NB4 (cell line): ENCODE measurements at regions not wholly inside any gene's neighbourhood (a gene's known extent, or its start where the extent isn't known, plus 50 kb on each side); places are given as distances from the start of the nearest gene placed in this dataset.

Source experiments
- TF ChIP-seq, protein P1 (sequence below): IDR thresholded peaks from one replicate; pipeline ENCODE4 v1.5.1; 2012; ENCODE audit warnings: low read depth, low read length
- TF ChIP-seq, protein P2 (sequence below): IDR thresholded peaks from 2 replicates; pipeline ENCODE4 v1.6.1; 2011; ENCODE audit warnings: low read depth, low read length

DNA sequence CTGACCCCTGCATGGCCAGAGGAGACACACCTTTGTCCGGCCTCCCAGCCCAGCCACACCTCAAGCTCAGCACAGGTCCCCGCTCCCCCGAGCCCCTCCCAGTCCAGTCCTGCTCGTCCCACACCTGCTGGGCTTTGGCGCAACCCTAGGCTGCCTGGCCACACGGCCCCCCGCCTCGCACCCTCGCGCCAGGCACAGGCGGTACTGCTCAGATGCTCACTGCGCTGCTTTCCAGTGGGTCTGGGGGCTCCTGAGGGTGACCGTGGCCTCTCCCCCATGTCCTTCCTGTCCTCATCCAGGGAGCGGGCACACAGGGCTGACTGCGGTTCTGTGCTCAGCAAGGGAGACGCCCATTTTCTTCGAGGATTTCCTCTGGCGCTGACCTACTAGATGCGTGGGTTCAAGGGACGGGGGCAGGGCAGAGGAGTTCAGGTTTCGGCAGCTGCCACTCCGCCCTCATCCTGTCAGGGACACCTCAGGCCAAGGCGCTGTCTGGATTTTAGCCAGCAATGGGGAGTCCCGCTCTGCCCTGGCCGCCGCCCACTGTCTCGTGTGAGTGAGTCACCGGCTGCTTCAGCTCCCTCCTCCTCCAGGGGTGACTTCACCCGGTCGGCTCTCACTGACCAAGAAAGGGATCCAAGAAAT is 118.0 kb upstream of the ZNF469 start:
- TF ChIP-seq, protein P1, sequence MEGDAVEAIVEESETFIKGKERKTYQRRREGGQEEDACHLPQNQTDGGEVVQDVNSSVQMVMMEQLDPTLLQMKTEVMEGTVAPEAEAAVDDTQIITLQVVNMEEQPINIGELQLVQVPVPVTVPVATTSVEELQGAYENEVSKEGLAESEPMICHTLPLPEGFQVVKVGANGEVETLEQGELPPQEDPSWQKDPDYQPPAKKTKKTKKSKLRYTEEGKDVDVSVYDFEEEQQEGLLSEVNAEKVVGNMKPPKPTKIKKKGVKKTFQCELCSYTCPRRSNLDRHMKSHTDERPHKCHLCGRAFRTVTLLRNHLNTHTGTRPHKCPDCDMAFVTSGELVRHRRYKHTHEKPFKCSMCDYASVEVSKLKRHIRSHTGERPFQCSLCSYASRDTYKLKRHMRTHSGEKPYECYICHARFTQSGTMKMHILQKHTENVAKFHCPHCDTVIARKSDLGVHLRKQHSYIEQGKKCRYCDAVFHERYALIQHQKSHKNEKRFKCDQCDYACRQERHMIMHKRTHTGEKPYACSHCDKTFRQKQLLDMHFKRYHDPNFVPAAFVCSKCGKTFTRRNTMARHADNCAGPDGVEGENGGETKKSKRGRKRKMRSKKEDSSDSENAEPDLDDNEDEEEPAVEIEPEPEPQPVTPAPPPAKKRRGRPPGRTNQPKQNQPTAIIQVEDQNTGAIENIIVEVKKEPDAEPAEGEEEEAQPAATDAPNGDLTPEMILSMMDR: no peak
- TF ChIP-seq, protein P2, sequence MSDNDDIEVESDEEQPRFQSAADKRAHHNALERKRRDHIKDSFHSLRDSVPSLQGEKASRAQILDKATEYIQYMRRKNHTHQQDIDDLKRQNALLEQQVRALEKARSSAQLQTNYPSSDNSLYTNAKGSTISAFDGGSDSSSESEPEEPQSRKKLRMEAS: no peak
